GM18502 (cell line): ENCODE measurements at regions not wholly inside any gene's neighbourhood (a gene's known extent, or its start where the extent isn't known, plus 50 kb on each side); places are given as distances from the start of the nearest gene placed in this dataset.

Experiments used
- ATAC-seq: cut with Tn5 transposase; IDR thresholded peaks from one replicate; pipeline ENCODE4 v1.9.1; 2021; ENCODE audit warnings: mild to moderate bottlenecking; ENCODE audit not compliant: unreplicated experiment, poor library complexity

DNA sequence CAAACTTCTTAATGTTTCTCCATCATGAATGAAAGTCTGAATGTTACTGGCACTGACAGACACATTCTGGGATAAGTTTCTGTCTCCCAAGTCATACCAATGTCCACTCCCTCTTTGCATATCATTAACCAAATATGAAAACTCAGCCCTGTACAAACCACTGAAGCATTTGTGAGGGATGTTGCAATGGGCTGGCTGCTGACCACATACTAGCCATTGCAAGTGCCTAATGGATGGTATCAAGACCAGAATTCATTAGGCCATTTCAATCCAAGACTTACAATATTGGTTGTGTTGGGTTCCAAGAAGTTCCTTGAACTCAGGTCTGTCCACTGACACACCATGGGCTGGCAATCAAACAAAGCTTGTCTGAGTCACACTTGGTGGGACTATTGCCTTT, 73.8 kb downstream of the CBLN2 start:
- no peak for ATAC-seq

GRCh38 chr18:72468021-72468710, 76.0 kb downstream of the CBLN2 start:
- no peak for ATAC-seq

DNA sequence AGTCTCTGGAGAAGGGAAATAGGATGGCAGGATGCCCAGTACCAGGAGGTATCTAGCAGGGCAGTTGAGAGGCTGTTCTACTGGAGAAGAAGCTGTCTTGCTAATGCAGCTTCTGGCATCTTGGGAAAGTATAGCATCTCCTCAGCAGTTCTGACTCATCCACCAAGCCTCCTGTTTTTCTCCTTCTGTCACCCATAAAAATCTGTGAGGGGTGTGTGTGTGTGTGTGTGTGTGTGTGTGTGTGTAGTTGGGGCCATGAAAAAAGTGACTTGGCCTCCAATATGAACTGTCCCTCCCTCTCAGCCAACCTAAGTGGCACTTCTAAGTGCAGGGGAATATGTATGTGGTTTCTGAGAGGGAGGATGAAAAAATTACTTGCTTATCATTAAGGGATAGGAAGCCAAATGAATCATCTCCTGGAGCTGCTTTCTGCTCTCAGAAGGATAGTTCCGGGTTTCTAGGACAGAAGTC, 83.9 kb downstream of the CBLN2 start:
- no peak for ATAC-seq

DNA sequence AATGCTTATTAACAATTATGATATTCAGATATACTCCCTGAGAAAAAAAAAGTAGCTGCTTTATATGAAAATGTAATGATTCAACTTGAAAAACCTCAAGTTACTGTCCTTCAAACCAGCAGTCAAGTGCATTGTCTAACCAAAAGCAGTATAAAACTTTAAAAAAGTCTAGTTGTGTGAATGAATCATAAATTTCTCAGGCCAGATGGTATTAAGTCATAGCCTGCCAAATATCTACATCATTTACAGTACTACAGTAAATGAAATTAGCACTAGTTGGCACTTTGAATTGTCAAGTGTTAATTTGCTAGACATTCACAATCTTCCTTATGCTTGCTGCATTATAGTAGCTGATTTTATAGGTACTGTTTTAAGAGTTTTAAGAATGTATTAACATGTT, 85.9 kb downstream of the CBLN2 start:
- ATAC-seq, result no peak

DNA sequence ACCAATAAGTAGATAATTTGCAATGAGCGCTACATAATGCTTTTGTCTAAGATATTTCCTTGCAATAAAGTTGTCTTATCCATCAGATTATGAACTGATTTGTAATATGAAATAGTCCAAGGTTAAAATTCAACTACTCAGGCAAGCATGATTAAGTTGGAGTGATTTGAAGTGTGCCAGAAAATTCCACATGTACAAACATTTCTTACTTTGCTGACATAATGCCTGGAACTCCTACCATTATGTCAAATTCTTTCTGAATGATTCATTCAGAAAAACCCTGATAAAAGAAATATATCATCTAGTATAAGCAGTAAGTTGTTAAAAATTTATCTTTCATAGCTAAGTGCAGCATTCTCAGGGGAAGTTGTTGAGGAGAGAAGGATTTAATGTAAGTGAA, 87.3 kb downstream of the CBLN2 start:
- ATAC-seq, result no peak

DNA sequence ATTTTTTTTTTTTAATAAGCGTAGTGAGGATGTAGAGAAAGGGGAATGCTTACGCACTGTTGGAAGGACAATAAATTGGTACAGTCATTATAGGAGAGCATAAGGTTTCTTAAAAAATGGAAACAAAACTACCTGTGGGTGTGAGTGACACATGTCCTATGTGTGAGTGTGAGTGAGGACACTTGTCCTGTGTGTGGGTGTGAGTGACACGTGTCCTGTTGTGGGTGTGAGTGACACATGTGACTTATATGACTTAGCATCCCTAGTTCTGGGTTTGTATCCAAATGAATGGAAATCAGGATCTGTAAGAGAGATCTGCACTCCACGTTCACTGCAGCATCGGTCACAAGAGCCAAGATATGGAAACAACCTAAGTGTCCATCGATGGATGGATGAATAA, 91.8 kb downstream of the CBLN2 start:
- ATAC-seq, result no peak

DNA sequence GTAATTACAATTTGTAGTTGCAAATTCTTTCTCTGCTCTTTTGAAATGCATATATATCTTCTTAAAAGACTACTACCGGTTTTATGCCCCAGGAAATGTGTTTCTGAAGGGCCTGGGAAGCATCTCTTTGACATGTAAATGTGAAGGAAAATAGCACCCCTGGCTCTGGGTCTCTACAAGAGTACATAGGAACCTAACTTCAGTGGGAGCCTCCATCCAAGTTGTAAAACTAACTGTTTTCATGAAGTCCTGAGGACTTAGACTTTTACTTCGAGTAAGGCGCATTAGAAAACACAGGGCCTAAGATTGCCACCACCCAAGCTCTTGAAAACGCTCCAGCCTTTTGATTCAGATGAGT, 99.4 kb downstream of the CBLN2 start:
- ATAC-seq, result no peak

- ATAC-seq, result no peak
These were observed 99.9 kb downstream of the CBLN2 start for GRCh38 chr18:72444111-72444797.

- ATAC-seq, result no peak
These were observed 107.7 kb downstream of the CBLN2 start for GRCh38 chr18:72436401-72436800.

- no peak for ATAC-seq
These were observed 110.4 kb downstream of the CBLN2 start for GRCh38 chr18:72433756-72434155.

DNA sequence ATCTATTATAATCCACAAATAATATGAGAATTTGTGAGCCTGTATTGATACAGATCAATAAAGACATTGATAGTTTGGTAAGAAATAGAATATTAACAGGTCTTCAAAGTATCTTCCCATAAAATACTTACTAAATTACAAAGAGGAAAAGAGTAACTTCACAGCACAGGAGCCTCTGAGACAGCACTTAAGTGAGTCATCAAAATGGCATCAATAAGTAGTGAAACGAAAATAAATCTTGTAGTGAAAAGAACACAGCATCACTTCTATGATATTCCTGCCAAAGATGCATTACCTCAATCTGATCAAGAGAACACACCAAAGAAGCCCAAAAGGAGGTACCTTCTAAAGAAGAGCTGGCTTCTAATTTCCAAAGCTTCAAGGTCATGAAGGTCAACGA, 116.4 kb downstream of the CBLN2 start:
- no peak for ATAC-seq

DNA sequence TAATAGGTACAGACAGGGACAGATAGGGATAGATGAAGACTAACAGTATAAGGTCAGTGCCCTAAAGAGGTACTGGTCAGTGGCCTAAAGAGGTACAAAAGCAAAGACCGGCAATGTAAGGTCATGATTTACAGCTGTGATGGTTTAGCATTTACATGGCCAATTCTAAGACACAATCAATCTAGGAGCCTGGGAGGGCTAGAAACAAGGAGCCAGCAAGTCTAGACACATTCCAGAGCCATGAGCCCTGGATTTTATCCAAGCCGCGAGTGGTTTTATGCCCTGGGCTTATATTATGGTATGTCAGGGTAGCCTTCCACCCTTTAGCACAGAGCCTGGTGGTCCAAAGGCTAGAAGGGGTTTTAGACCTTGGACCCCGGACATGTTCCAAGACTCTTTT, 124.2 kb downstream of the CBLN2 start:
- no peak for ATAC-seq

DNA sequence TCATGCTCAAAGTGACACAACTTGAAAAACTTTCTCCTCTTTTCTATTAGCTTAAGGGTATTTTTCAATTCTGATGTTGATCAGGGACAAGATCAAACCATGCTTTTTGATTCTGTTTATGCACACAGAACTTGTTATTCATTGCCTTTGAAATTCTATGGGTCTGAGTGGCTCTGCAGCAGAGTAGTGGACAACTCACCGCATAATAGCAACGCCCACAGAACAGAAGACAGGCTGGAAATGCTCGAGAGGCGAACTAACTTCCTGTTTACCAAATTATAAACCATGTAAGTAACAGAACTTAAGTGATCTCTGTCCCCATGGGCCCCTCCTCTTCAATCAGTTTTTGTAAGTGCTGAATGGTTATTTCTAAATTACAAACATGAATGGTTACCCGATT, 131.2 kb downstream of the CBLN2 start:
- ATAC-seq, result no peak

DNA sequence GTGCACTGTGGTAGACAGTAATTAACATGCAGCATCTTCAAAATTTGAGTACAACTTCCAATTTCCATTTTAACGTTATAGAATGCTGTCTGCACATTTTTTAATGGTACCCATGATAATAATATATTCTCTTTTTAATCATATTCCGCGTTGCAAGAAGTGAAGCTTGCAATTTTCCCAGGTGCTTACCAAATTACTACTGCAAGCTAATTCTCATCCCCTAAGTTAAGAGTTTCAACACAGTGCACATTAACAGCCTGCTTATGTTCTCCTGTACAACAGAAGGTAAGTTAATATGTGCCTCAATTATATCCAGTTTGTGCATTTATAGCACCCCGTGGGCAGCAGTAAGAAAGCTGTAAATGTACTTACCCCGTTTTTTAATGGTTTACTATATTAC, 132.9 kb downstream of the CBLN2 start:
- no peak for ATAC-seq

- no peak for ATAC-seq
These were observed 133.7 kb downstream of the CBLN2 start for GRCh38 chr18:72410399-72410798.

GRCh38 chr18:72409903-72410302, 134.2 kb downstream of the CBLN2 start:
- no peak for ATAC-seq

DNA sequence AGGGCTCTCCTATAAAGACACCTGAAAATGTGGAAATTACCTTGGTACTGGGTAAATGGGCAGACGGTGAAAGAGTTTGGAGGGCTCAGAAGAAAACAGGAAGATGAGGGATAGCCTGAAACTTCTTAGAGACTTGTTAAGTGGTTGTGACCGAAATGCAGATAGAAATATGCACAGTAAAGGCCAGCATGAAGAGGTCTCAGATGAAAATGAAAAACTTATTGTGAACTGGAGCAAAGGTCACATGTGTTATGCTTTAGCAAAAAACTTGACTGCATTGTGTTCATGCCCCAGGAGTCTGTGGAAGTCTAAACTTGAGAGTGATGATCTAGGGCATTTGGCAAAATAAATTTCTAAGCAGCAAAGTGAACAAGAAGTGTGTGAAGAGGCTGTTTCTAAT, 137.1 kb downstream of the CBLN2 start:
- ATAC-seq, result no peak

DNA sequence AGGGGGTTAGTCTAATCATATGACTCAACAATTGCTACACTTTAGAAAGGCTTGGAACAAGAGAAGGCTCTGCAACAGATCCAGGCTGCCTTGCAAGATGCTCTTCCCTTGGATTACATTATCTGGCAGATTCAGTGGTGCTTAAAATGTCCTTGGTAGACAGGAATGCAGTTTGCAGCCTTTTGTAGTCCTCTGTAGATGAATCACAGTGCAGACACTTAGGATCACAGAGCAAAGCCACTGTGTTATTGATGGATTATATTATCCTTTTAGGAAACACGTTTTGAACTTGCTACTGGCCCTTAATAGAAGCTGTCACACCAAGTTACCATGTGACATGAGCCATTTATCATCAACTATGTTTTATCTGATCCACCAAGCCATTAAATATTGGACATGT, 152.2 kb downstream of the CBLN2 start:
- ATAC-seq, result no peak

GRCh38 chr18:72391427-72391826, 152.7 kb downstream of the CBLN2 start:
- ATAC-seq, result no peak

DNA sequence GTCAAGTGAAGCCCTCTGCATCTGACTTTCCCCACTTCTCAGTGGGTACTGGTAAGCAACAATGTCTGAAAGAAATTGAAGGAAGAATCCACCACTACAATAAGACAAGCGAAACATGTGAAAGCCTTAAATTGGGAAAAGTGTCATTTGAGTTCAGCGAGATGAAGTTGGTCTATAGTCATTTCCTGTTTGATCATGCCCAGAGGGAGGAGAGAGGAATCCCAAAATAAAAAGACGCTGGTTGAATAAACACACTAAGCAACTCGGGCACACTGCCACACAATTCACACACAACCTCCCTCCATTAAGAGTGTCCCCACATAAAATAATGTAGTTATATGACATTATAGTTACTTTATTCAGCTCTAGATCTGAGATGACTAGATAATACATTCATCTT, 166.1 kb downstream of the CBLN2 start:
- no peak for ATAC-seq

GRCh38 chr18:72376256-72376655, 167.9 kb downstream of the CBLN2 start:
- no peak for ATAC-seq

DNA sequence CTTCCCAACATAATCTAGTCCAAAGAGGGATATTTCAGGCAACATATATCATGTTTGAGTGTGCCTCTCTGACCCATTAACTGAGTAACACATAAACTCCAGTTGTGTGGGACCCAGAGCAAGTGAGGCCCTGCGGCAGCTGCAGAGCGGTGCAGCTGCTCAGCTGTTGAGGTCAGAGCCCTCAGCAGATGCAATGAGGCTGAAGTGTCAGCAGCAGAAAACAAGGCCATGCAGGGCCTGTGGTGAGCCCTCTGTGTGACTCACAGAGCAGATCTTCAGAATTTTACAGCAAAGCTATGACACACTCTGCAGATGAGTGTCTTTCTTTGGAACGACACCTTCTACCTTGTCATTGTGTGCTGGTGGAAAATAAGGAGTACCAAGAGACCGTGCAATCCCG, 168.5 kb downstream of the CBLN2 start:
- ATAC-seq, result no peak
